IMR-90 (cell line): ENCODE measurements at regions not wholly inside any gene's neighbourhood (a gene's known extent, or its start where the extent isn't known, plus 50 kb on each side); places are given as distances from the start of the nearest gene placed in this dataset.

Experiments
- ATAC-seq: fragments of 200-7000 bp; cut with Tn5 transposase; 2 replicates; pipeline ENCODE4 v1.9.1; 2020; ENCODE audit warnings: low read depth, mild to moderate bottlenecking, moderate library complexity
- BruUV-seq: library from RNA; stranded (reverse); fragments of 400-500 nt; replicated peaks from 2 replicates; lab custom pipeline; 2021; lab: Mats Ljungman, UMichigan
- CTCF ChIA-PET: fragments of 300-600 bp; formaldehyde crosslinking; extraction: SDS; loops from one replicate; lab custom pipeline; 2021; ENCODE audit warnings: antibody characterized with exemption; lab: Yijun Ruan, JAX
- POLR2A ChIA-PET: fragments of 300-600 bp; sonication (Branson Sonifier 250); formaldehyde crosslinking; loops from one replicate; lab custom pipeline; 2022; ENCODE audit warnings: antibody characterized with exemption; ENCODE audit not compliant: unreplicated experiment; lab: Charles Lee
- DNase-seq: peaks from one replicate; pipeline ENCODE4 v3.0.0; 2013
- H2AFZ ChIP-seq: replicated peaks from 2 replicates; pipeline ENCODE3; 2013; ENCODE audit warnings: low read length, mild to moderate bottlenecking; ENCODE audit not compliant: poor library complexity
- H2AK5ac ChIP-seq: 2 replicates; pipeline ENCODE4 v1.6.1; 2013; ENCODE audit warnings: low read depth, low read length, inconsistent platforms
- H2AK9ac ChIP-seq: replicated peaks from 2 replicates; pipeline ENCODE3; 2013; ENCODE audit warnings: mild to moderate bottlenecking, low read depth, low read length, moderate library complexity; ENCODE audit not compliant: poor library complexity
- H2BK120ac ChIP-seq: 2 replicates; pipeline ENCODE4 v1.6.1; 2013; ENCODE audit warnings: low read depth, low read length, inconsistent platforms
- H2BK15ac ChIP-seq: 3 replicates; pipeline ENCODE4 v1.6.1; 2013; ENCODE audit warnings: low read depth, low read length, inconsistent platforms
- H2BK20ac ChIP-seq: 2 replicates; pipeline ENCODE4 v1.6.1; 2013; ENCODE audit warnings: low read depth, mild to moderate bottlenecking, inconsistent platforms, low read length, moderate library complexity
- H2BK5ac ChIP-seq: 2 replicates; pipeline ENCODE4 v1.6.1; 2013; ENCODE audit warnings: mild to moderate bottlenecking, low read depth, low read length, inconsistent platforms; ENCODE audit not compliant: poor library complexity, severe bottlenecking
- H3K14ac ChIP-seq: replicated peaks from 2 replicates; pipeline ENCODE4 v1.6.1; 2013; ENCODE audit warnings: low read depth, low read length, inconsistent platforms
- H3K18ac ChIP-seq: 2 replicates; pipeline ENCODE4 v1.6.1; 2013; ENCODE audit warnings: low read depth, low read length, control low read depth
- H3K23ac ChIP-seq: 2 replicates; pipeline ENCODE4 v1.6.1; 2013; ENCODE audit warnings: low read depth, low read length, inconsistent platforms
- H3K27ac ChIP-seq: 2 replicates; pipeline ENCODE4 v1.5.1; 2013; ENCODE audit warnings: mild to moderate bottlenecking, control low read depth, low read length; ENCODE audit not compliant: insufficient read depth
- H3K27me3 ChIP-seq: 2 replicates; pipeline ENCODE4 v1.6.1; 2013; ENCODE audit warnings: low read length; ENCODE audit not compliant: control insufficient read depth, insufficient read depth
- H3K36me3 ChIP-seq: 2 replicates; pipeline ENCODE4 v1.6.1; 2013; ENCODE audit warnings: low read length, mixed read lengths; ENCODE audit not compliant: control insufficient read depth, insufficient read depth
- H3K4ac ChIP-seq: 2 replicates; pipeline ENCODE4 v1.6.1; 2013; ENCODE audit warnings: low read depth, low read length, inconsistent platforms
- H3K4me1 ChIP-seq: 2 replicates; pipeline ENCODE4 v1.6.1; 2013; ENCODE audit warnings: low read length, mixed read lengths; ENCODE audit not compliant: control insufficient read depth, insufficient read depth
- H3K4me2 ChIP-seq: 2 replicates; pipeline ENCODE4 v1.6.1; 2013; ENCODE audit warnings: low read depth, mild to moderate bottlenecking, control low read depth, low read length, moderate library complexity
- H3K4me3 ChIP-seq: 2 replicates; pipeline ENCODE4 v1.5.1; 2013; ENCODE audit warnings: low read depth, mild to moderate bottlenecking, control low read depth, low read length, moderate library complexity; ENCODE audit not compliant: insufficient read depth
- H3K56ac ChIP-seq: 2 replicates; pipeline ENCODE4 v1.6.1; 2013; ENCODE audit warnings: low read length, inconsistent platforms; ENCODE audit not compliant: insufficient read depth; ENCODE audit errors: extremely low read depth
- H3K79me1 ChIP-seq, 2 experiments: 2 replicates each; pipeline ENCODE4 v1.6.1; 2013; ENCODE audit warnings: low read length in 2 of 2, inconsistent platforms in 1 of 2, low read depth in 1 of 2
- H3K9ac ChIP-seq: 2 replicates; pipeline ENCODE4 v1.6.1; 2013; ENCODE audit warnings: low read depth, low read length, control low read depth
- H3K9me1 ChIP-seq: 2 replicates; pipeline ENCODE4 v1.6.1; 2013; ENCODE audit warnings: low read length, inconsistent platforms; ENCODE audit not compliant: insufficient read depth
- H3K9me3 ChIP-seq: 2 replicates; pipeline ENCODE4 v1.6.1; 2013; ENCODE audit warnings: low read length; ENCODE audit not compliant: control insufficient read depth, insufficient read depth
- H4K20me1 ChIP-seq: 2 replicates; pipeline ENCODE4 v1.6.1; 2013; ENCODE audit warnings: low read length, inconsistent platforms; ENCODE audit not compliant: insufficient read depth
- H4K5ac ChIP-seq: 2 replicates; pipeline ENCODE4 v1.6.1; 2013; ENCODE audit warnings: mild to moderate bottlenecking, low read depth, low read length, control low read depth
- H4K8ac ChIP-seq, 2 experiments: 2 replicates each; pipeline ENCODE4 v1.6.1; 2013; ENCODE audit warnings: low read depth in 2 of 2, low read length in 2 of 2, control low read depth in 1 of 2, inconsistent platforms in 1 of 2
- H4K91ac ChIP-seq: 2 replicates; pipeline ENCODE4 v1.6.1; 2013; ENCODE audit warnings: low read depth, low read length, inconsistent platforms; ENCODE audit not compliant: insufficient read depth
- BHLHE40 ChIP-seq: fragments of 150-350 bp; IDR thresholded peaks from 2 replicates; pipeline ENCODE4 v1.6.1; 2016; ENCODE audit warnings: mild to moderate bottlenecking, low read depth, low read length
- CEBPB ChIP-seq: IDR thresholded peaks from 2 replicates; pipeline ENCODE4 v1.6.1; 2012; ENCODE audit warnings: low read depth, low read length, improper control_type of control experiment
- CHD1 ChIP-seq: IDR thresholded peaks from 2 replicates; pipeline ENCODE4 v1.6.1; 2012; ENCODE audit warnings: low read depth, low read length, improper control_type of control experiment
- FOS ChIP-seq: fragments of 150-350 bp; IDR thresholded peaks from 2 replicates; pipeline ENCODE4 v1.6.1; 2016; ENCODE audit warnings: low read depth, low read length
- MAFK ChIP-seq: IDR thresholded peaks from 2 replicates; pipeline ENCODE4 v1.6.1; 2012; ENCODE audit warnings: low read depth, low read length, improper control_type of control experiment
- MXI1 ChIP-seq: IDR thresholded peaks from 2 replicates; pipeline ENCODE4 v1.6.1; 2012; ENCODE audit warnings: low read depth, mild to moderate bottlenecking, low read length, moderate library complexity, borderline replicate concordance
- NFE2L2 ChIP-seq: fragments of 150-350 bp; IDR thresholded peaks from 2 replicates; pipeline ENCODE4 v1.6.1; 2016; ENCODE audit warnings: low read depth, mild to moderate bottlenecking, low read length
- POLR2A ChIP-seq: IDR thresholded peaks from 2 replicates; pipeline ENCODE4 v1.6.1; 2012; ENCODE audit warnings: mild to moderate bottlenecking, low read depth, low read length
- RAD21 ChIP-seq: IDR thresholded peaks from 2 replicates; pipeline ENCODE4 v1.6.1; 2012; ENCODE audit warnings: low read length, improper control_type of control experiment
- RCOR1 ChIP-seq: IDR thresholded peaks from 2 replicates; pipeline ENCODE4 v1.6.1; 2012; ENCODE audit warnings: mild to moderate bottlenecking, low read length, improper control_type of control experiment; ENCODE audit not compliant: insufficient replicate concordance
- RFX5 ChIP-seq: IDR thresholded peaks from 2 replicates; pipeline ENCODE4 v1.8.0; 2012; ENCODE audit warnings: low read depth, mild to moderate bottlenecking, low read length, moderate library complexity
- SMC3 ChIP-seq: fragments of 150-350 bp; IDR thresholded peaks from 2 replicates; pipeline ENCODE4 v1.6.1; 2016; ENCODE audit warnings: low read depth, mild to moderate bottlenecking, antibody characterized with exemption, low read length, moderate library complexity
- WGBS, 2 experiments: methylation state at CpG; one replicate each; pipeline versions ENCODE4 v1.1.5 to v1.1.7; 2013; ENCODE audit warnings: missing lambda C conversion rate in 2 of 2; ENCODE audit not compliant: insufficient read length in 1 of 2; ENCODE audit errors: extremely low coverage in 2 of 2; 5-methylcytosine and 5-hydroxymethylcytosine counted together
- dilution Hi-C: fragments of 300-500 bp; cut with HindIII; formaldehyde crosslinking; loops from one replicate; pipeline ENCODE4 v1.14.3; 2018; ENCODE audit warnings: low sequenced_read_pairs; ENCODE audit not compliant: unreplicated experiment
- in situ Hi-C: fragments of 300-500 bp; cut with MboI; formaldehyde crosslinking; loops from 3 replicates; pipeline ENCODE4 v1.14.3; 2019; ENCODE audit warnings: low sequenced_read_pairs, inconsistent platforms, mixed read lengths
- intact Hi-C: fragments of 100-400 bp; cut with micrococcal nuclease; formaldehyde crosslinking; loops from 2 replicates; pipeline ENCODE4 v1.10.0; 2022
- TF ChIP-seq, protein P1 (sequence below): fragments of 150-350 bp; IDR thresholded peaks from 2 replicates; pipeline ENCODE4 v1.6.1; 2016; ENCODE audit warnings: low read depth, mild to moderate bottlenecking, low read length, moderate library complexity, borderline replicate concordance
- TF ChIP-seq, protein P2 (sequence below): conservative IDR thresholded peaks from 2 replicates; pipeline ENCODE4 v1.5.1; 2012; ENCODE audit warnings: mild to moderate bottlenecking, low read depth, low read length, improper control_type of control experiment

- H3K56ac ChIP-seq = no peak overlapping the region
- no peaks in the 10 kb centered on the region for H3K36me3 ChIP-seq
- in situ Hi-C loops (no loop called here), dilution Hi-C loops (no loop called here), intact Hi-C loops (no loop called here)
- CTCF ChIA-PET = interaction anchor here (0.6 kb wide), 1 partner anchor 119 kb away, joined by 3 read pairs; no protein-coding TSS in a partner anchor
- H3K79me1 ChIP-seq = no peaks in the 10 kb centered on the region
- no peak overlapping the region for H3K27ac ChIP-seq
- no TSS peak for BruUV-seq
- H2AK9ac ChIP-seq = no peak overlapping the region
- no peak overlapping the region for H3K23ac ChIP-seq
- POLR2A ChIA-PET = no interaction called here
- no peak overlapping the region for H2BK20ac ChIP-seq
- no peaks in the 10 kb centered on the region for H4K20me1 ChIP-seq
- no peaks in the 10 kb centered on the region for H3K9me3 ChIP-seq
- no peak overlapping the region for H3K14ac ChIP-seq
- no peak overlapping the region for H2BK5ac ChIP-seq
- no peak overlapping the region for H3K4me3 ChIP-seq
- no peaks in the 10 kb centered on the region for H3K4me1 ChIP-seq
- H2BK120ac ChIP-seq = no peak overlapping the region
- no peak for DNase-seq
- no peaks in the 10 kb centered on the region for H3K27me3 ChIP-seq
- ATAC-seq = no peak
- TF ChIP-seq NFE2L2 = no peak
- TF ChIP-seq CEBPB = no peak
- TF ChIP-seq, protein P1, sequence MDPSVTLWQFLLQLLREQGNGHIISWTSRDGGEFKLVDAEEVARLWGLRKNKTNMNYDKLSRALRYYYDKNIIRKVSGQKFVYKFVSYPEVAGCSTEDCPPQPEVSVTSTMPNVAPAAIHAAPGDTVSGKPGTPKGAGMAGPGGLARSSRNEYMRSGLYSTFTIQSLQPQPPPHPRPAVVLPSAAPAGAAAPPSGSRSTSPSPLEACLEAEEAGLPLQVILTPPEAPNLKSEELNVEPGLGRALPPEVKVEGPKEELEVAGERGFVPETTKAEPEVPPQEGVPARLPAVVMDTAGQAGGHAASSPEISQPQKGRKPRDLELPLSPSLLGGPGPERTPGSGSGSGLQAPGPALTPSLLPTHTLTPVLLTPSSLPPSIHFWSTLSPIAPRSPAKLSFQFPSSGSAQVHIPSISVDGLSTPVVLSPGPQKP = no peak
- no peak for TF ChIP-seq RFX5
- TF ChIP-seq FOS = no peak
- TF ChIP-seq SMC3 = no peak
- TF ChIP-seq, protein P2, sequence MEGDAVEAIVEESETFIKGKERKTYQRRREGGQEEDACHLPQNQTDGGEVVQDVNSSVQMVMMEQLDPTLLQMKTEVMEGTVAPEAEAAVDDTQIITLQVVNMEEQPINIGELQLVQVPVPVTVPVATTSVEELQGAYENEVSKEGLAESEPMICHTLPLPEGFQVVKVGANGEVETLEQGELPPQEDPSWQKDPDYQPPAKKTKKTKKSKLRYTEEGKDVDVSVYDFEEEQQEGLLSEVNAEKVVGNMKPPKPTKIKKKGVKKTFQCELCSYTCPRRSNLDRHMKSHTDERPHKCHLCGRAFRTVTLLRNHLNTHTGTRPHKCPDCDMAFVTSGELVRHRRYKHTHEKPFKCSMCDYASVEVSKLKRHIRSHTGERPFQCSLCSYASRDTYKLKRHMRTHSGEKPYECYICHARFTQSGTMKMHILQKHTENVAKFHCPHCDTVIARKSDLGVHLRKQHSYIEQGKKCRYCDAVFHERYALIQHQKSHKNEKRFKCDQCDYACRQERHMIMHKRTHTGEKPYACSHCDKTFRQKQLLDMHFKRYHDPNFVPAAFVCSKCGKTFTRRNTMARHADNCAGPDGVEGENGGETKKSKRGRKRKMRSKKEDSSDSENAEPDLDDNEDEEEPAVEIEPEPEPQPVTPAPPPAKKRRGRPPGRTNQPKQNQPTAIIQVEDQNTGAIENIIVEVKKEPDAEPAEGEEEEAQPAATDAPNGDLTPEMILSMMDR = no peak
- no peak for TF ChIP-seq POLR2A
- no peak for TF ChIP-seq BHLHE40
- no peak for TF ChIP-seq MXI1
- no peak for TF ChIP-seq CHD1
- no peak for TF ChIP-seq MAFK
- TF ChIP-seq RAD21 = no peak
- TF ChIP-seq RCOR1 = no peak
- no peak overlapping the region for H4K5ac ChIP-seq
- H2BK15ac ChIP-seq = no peak overlapping the region
- no peak overlapping the region for H2AFZ ChIP-seq
- H3K4me2 ChIP-seq = no peak overlapping the region
- no peak overlapping the region for H2AK5ac ChIP-seq
- no peak overlapping the region for H4K91ac ChIP-seq
- H3K4ac ChIP-seq = no peak overlapping the region
- no CpG with 5 or more reads among the region's 6 CpGs for WGBS, 2 experiments
- H4K8ac ChIP-seq = no peak overlapping the region
- no peak overlapping the region for H3K9ac ChIP-seq
- no peaks in the 10 kb centered on the region for H3K9me1 ChIP-seq
- no peak overlapping the region for H3K18ac ChIP-seq
Measured at GRCh38 chr4:89604951-89605350, 232.0 kb downstream of the SNCA start.
